KBM-7 (cell line): ENCODE measurements at regions not wholly inside any gene's neighbourhood (a gene's known extent, or its start where the extent isn't known, plus 50 kb on each side); places are given as distances from the start of the nearest gene placed in this dataset.

ENCODE experiments used
- DNase-seq: peaks from one replicate; pipeline ENCODE4 v3.0.0-alpha.2; 2015
- in situ Hi-C: fragments of 300-500 bp; cut with MboI; formaldehyde crosslinking; loops from 2 replicates; pipeline ENCODE4 v1.14.3; 2020; ENCODE audit warnings: low sequenced_read_pairs, low pct_unique_long_range_greater_than_20kb, mixed read lengths

- in situ Hi-C loops: no loop called here
These were observed 207.9 kb upstream of the GAP43 start for GRCh38 chr3:115415246-115415996.

GRCh38 chr3:115418583-115418982, 204.7 kb upstream of the GAP43 start:
- in situ Hi-C loops: no loop called here
- peak; percentile 12 for DNase-seq

More at GRCh38 chr3:115415246-115415996, 207.9 kb upstream of the GAP43 start:
- DNase-seq: no peak

GRCh38 chr3:115420086-115420485, 203.2 kb upstream of the GAP43 start:
- no peak for DNase-seq
- in situ Hi-C loops: no loop called here

GRCh38 chr3:115423170-115423569, 200.1 kb upstream of the GAP43 start:
- in situ Hi-C loops: no loop called here
- no peak for DNase-seq

GRCh38 chr3:115428841-115429240, 194.5 kb upstream of the GAP43 start:
- DNase-seq: no peak
- in situ Hi-C loops: no loop called here

- in situ Hi-C loops: no loop called here
These were observed 186.5 kb upstream of the GAP43 start for GRCh38 chr3:115436767-115437301.

GRCh38 chr3:115438799-115439198, 184.5 kb upstream of the GAP43 start:
- in situ Hi-C loops: no loop called here
- DNase-seq: no peak

More at GRCh38 chr3:115436767-115437301, 186.5 kb upstream of the GAP43 start:
- DNase-seq: no peak

GRCh38 chr3:115445559-115445958, 177.8 kb upstream of the GAP43 start:
- DNase-seq: no peak
- in situ Hi-C loops: no loop called here

GRCh38 chr3:115448851-115449250, 174.5 kb upstream of the GAP43 start:
- in situ Hi-C loops: no loop called here
- no peak for DNase-seq

GRCh38 chr3:115450036-115450435, 173.3 kb upstream of the GAP43 start:
- no peak for DNase-seq
- in situ Hi-C loops: no loop called here

GRCh38 chr3:115464036-115464435, 159.3 kb upstream of the GAP43 start:
- in situ Hi-C loops: no loop called here
- DNase-seq: no peak

- no peak for DNase-seq
- in situ Hi-C loops: no loop called here
These were observed 153.7 kb upstream of the GAP43 start for GRCh38 chr3:115469649-115470048.

GRCh38 chr3:115470254-115470653, 153.1 kb upstream of the GAP43 start:
- in situ Hi-C loops: no loop called here
- no peak for DNase-seq

- in situ Hi-C loops: no loop called here
- no peak for DNase-seq
These were observed 147.9 kb upstream of the GAP43 start for GRCh38 chr3:115475178-115476041.

- DNase-seq: no peak
- in situ Hi-C loops: no loop called here
These were observed 146.8 kb upstream of the GAP43 start for GRCh38 chr3:115476472-115476871.

GRCh38 chr3:115478359-115478758, 145.0 kb upstream of the GAP43 start:
- DNase-seq: peak; percentile 49
- in situ Hi-C loops: no loop called here

- in situ Hi-C loops: no loop called here
- no peak for DNase-seq
These were observed 136.4 kb upstream of the GAP43 start for GRCh38 chr3:115486880-115487279.

- in situ Hi-C loops: no loop called here
- no peak for DNase-seq
These were observed 135.3 kb upstream of the GAP43 start for GRCh38 chr3:115487968-115488367.

- DNase-seq: no peak
- in situ Hi-C loops: no loop called here
These were observed 134.9 kb upstream of the GAP43 start for GRCh38 chr3:115488409-115488808.

GRCh38 chr3:115494826-115495225, 128.5 kb upstream of the GAP43 start:
- no peak for DNase-seq
- in situ Hi-C loops: no loop called here
